GM21390 (cell line): ENCODE measurements at regions not wholly inside any gene's neighbourhood (a gene's known extent, or its start where the extent isn't known, plus 50 kb on each side); places are given as distances from the start of the nearest gene placed in this dataset.

ENCODE experiments used
- ATAC-seq: cut with Tn5 transposase; IDR thresholded peaks from one replicate; pipeline ENCODE4 v1.9.1; 2021; ENCODE audit not compliant: unreplicated experiment

DNA sequence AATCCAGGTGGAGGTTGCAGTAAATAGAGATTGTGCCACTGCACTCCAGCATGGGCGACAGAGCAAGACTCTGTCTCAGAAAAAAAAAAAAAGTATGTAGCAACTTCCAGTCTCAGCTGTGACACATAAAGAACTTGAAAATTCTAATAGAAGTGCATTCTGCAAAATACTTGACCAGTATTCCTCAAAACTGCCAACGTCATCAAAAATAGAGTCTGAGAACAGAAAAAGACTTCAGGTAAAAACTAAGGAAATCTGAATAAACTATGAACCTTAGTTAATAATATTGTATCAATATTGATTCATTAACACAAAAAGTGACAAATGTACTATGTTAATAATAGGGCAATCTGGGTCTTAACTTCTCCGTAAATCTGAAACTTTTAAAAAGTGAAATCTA lies 76.7 kb upstream of the WDR75 start:
- no peak for ATAC-seq

DNA sequence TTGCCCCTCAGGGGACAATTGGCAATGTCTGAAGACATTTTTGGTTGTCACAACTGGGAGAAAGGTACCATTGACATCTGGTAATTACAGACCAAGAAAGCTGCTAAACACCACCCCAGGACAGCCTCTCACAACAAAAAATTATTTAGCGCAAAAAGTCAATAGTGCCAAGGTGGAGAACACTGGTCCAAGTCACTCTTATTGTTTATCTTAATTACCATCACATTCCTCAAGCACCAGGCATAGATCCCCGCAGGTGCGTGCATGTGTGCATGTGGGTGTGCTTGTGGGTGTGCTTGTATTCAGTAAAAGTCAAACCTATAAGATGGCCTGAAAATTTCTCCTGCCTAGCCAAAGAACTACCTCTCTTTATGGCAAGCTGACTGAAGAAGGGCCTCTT lies 74.9 kb upstream of the WDR75 start:
- no peak for ATAC-seq

DNA sequence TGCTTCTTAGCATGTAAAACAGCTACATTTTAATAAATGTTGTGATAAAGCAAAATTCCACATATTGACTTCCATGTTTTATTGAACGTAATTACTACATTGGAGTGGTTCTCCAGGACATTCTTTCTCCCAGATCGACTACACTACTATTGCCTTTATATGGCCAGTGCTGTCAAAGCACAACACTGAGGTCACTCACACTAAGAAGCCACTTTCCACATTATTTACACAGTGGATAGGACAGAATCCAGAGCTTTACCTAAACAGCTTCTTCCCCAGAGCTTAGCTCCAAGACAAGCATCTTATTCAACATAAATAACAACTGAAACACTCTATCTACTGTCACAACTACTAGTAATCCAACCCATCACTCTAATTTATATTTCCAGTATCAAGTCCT lies 73.9 kb upstream of the WDR75 start:
- ATAC-seq: no peak

- no peak for ATAC-seq
Measured at GRCh38 chr2:189369566-189369965, 71.7 kb upstream of the WDR75 start.

DNA sequence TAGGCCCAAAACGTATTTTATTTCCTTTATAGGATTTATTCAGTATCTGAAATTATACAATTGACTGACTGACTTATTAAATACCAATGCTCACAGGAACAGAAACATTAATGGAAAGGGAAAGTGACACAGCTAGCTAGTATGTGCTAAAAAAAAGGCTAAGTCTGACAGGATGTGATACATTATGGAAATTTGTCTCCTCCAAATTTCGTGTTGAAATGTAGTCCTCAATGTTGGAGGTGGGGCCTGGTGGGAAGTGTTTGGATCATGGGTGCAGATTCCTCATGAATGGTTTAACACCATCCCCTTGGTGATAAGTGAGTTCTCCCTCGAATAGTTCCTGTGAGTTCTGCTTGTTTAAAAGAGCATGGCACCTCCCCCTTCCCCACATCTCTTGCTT lies 70.6 kb upstream of the WDR75 start:
- no peak for ATAC-seq

DNA sequence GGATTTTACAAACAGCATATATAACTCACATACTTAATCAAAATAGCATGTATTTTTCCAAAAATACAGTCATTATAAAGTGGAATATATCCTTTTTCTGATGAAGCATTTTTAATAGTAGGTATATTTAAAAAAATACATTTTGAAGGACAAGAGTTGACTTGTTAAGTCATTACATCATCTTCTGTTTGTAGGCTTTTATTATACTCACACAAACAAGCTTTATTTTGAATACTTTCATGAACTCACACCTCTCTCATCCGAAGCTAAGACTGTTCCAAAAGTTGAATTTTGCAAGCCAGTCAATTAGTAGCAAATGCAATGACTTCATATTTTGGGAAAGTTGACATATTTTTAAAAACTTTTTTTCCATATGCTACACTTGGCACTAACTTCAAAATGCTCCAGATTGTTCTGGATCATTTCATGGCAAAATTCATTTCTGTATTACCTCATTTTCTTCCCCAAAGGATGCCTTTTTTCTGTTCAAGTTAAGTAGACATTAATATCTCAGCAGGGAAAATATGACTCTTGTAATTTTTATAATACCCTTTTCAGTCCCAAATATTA lies 68.5 kb upstream of the WDR75 start:
- ATAC-seq: no peak

GRCh38 chr2:189374481-189374880 lies 66.8 kb upstream of the WDR75 start:
- ATAC-seq: no peak

DNA sequence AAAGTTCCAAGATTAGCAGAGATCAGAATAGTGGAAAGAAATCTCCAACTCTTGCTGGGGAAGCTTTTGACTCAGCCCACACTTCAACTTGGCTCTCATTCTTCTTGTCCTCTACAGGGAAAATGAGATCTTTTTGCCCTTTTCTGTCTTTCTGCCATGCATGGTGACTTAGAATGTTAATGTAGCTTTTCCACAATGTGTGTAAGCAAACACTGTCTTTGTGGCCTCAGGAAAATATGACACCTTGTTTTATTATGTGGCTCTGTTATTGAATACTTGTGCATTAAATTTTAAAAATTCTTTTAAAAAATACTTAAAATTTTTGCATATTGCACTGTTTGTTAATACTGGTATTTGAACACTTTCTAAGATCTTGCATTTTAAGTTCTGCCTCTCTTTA lies 65.4 kb upstream of the WDR75 start:
- ATAC-seq: no peak

DNA sequence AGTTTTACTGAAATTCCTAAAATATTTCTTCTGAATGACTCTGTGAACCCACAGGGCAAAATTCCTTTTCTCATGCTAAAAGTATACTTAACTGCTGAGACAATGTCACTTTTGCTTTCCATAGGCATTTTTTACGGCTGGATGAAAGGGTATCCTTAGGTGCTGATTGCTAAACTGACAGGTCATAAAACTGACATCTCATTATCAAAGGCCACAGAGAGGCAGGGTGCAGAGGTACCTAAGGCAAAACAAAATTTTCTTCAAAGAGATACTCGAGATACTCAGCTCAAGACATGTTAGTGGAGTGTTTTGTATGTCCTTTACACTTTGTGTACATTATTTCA lies 62.0 kb upstream of the WDR75 start:
- no peak for ATAC-seq

DNA sequence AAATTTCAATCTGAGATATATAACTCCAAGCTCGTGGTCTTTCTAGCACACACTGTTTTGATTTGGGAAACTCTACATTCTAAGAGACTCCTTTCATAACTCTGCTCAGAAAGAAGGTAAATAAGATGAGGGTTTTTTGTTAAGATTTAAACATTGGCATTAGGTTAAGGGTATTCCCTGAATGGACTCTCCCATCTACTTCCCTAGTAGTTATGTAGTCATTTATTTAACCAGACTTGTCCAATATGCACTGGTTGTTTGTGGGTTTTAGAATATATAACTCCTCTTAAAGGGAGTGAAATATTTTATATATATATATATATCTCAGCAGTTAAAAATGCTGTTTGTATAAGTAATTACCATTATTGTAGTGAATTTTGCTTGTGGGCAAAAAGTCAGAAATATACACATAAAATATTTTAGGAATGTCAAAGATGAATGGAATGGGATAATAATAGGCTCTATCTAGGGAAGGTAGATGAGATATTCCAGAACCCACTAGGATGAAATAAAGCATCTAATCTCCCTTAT lies 61.5 kb upstream of the WDR75 start:
- ATAC-seq: no peak

- ATAC-seq: no peak
Measured at GRCh38 chr2:189382668-189383067, 58.6 kb upstream of the WDR75 start.

DNA sequence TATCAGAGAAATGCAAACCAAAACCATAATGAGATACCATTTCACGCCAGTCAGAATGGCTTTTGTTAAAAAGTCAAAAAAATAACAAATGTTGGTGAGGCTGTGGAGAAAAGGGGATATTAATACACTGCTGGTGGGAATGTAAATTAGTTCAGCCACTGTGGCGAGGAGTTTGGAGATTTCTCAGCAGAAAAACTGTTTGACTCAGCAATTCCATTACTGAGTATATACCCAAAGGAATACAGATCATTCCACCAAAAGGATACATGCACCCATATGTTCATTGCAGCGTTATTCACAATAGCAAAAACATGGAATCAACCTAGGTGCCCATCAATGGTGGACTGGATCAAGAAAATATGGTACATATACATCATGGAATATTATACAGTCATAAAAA lies 54.5 kb upstream of the WDR75 start:
- no peak for ATAC-seq

GRCh38 chr2:189391201-189391600 lies 50.1 kb upstream of the WDR75 start:
- ATAC-seq: no peak
